GM19467 (cell line): ENCODE measurements at regions not wholly inside any gene's neighbourhood (a gene's known extent, or its start where the extent isn't known, plus 50 kb on each side); places are given as distances from the start of the nearest gene placed in this dataset.

Source experiments
- ATAC-seq: cut with Tn5 transposase; IDR thresholded peaks from one replicate; pipeline ENCODE4 v1.9.1; 2021; ENCODE audit warnings: mild to moderate bottlenecking, moderate library complexity; ENCODE audit not compliant: unreplicated experiment

- ATAC-seq: no peak
Observed at GRCh38 chr2:228261546-228261945, 80.1 kb upstream of the SPHKAP start.

GRCh38 chr2:228257379-228257778 lies 75.9 kb upstream of the SPHKAP start:
- ATAC-seq: no peak

- no peak for ATAC-seq
Observed at GRCh38 chr2:228253752-228254151, 72.3 kb upstream of the SPHKAP start.

- ATAC-seq: no peak
Observed at GRCh38 chr2:228247335-228247734, 65.8 kb upstream of the SPHKAP start.

- ATAC-seq: no peak
Observed at GRCh38 chr2:228245601-228246000, 64.1 kb upstream of the SPHKAP start.

- ATAC-seq: no peak
Observed at GRCh38 chr2:228242591-228242990, 61.1 kb upstream of the SPHKAP start.

- ATAC-seq: no peak
Observed at GRCh38 chr2:228239907-228240561, 58.5 kb upstream of the SPHKAP start.

- no peak for ATAC-seq
Observed at GRCh38 chr2:228239207-228239906, 57.9 kb upstream of the SPHKAP start.
